NT2/D1 (cell line): ENCODE measurements at regions not wholly inside any gene's neighbourhood (a gene's known extent, or its start where the extent isn't known, plus 50 kb on each side); places are given as distances from the start of the nearest gene placed in this dataset.

Experiments used
- DNase-seq: peaks from one replicate; pipeline ENCODE4 v3.0.0-alpha.2; 2011; ENCODE audit warnings: low read depth, low spot score
- H3K27me3 ChIP-seq: 2 replicates; pipeline ENCODE4 v1.6.0; 2011; ENCODE audit warnings: mild to moderate bottlenecking; ENCODE audit not compliant: insufficient read length, insufficient read depth
- H3K36me3 ChIP-seq: 2 replicates; pipeline ENCODE4 v1.6.1; 2011; ENCODE audit warnings: mild to moderate bottlenecking, low read length, mixed read lengths; ENCODE audit not compliant: insufficient read depth, insufficient read length
- H3K4me1 ChIP-seq: 2 replicates; pipeline ENCODE4 v1.5.1; 2011; ENCODE audit not compliant: insufficient read depth, insufficient read length
- H3K4me3 ChIP-seq: 2 replicates; pipeline ENCODE4 v1.5.1; 2011; ENCODE audit warnings: low read depth; ENCODE audit not compliant: insufficient read length
- H3K9ac ChIP-seq: 2 replicates; pipeline ENCODE4 v1.6.0; 2011; ENCODE audit warnings: low read depth; ENCODE audit not compliant: insufficient read length
- H3K9me3 ChIP-seq: 2 replicates; pipeline ENCODE4 v1.5.1; 2011; ENCODE audit warnings: mild to moderate bottlenecking, low read length; ENCODE audit not compliant: insufficient read depth
- SUZ12 ChIP-seq: IDR thresholded peaks from 2 replicates; pipeline ENCODE4 v1.6.1; 2011; ENCODE audit not compliant: insufficient read length, insufficient read depth; ENCODE audit errors: extremely low read depth
- YY1 ChIP-seq: IDR thresholded peaks from 2 replicates; pipeline ENCODE4 v1.6.1; 2011; ENCODE audit not compliant: insufficient read length, insufficient read depth
- ZNF274 ChIP-seq: IDR thresholded peaks from 2 replicates; pipeline ENCODE4 v1.6.1; 2011; ENCODE audit warnings: mild to moderate bottlenecking, low read depth, low read length

GRCh38 chr9:79040671-79041070 lies 531.1 kb upstream of the TLE4 start:
- no peaks in the 10 kb centered on the region for H3K27me3 ChIP-seq
- no peak for DNase-seq
- no peaks in the 10 kb centered on the region for H3K9me3 ChIP-seq
- H3K36me3 ChIP-seq: no peaks in the 10 kb centered on the region
- no peaks in the 10 kb centered on the region for H3K4me1 ChIP-seq
- no peak overlapping the region for H3K9ac ChIP-seq
- TF ChIP-seq YY1: no peak
- TF ChIP-seq SUZ12: no peak
- no peak for TF ChIP-seq ZNF274
- no peak overlapping the region for H3K4me3 ChIP-seq

- no peak overlapping the region for H3K4me3 ChIP-seq
- no peaks in the 10 kb centered on the region for H3K36me3 ChIP-seq
- H3K27me3 ChIP-seq: no peaks in the 10 kb centered on the region
- no peak for DNase-seq
- TF ChIP-seq YY1: no peak
- TF ChIP-seq ZNF274: no peak
- TF ChIP-seq SUZ12: no peak
- no peaks in the 10 kb centered on the region for H3K4me1 ChIP-seq
- no peak overlapping the region for H3K9ac ChIP-seq
- no peaks in the 10 kb centered on the region for H3K9me3 ChIP-seq
Observed at GRCh38 chr9:79041266-79041665, 530.5 kb upstream of the TLE4 start.

- Histone ChIP-seq H3K9ac (no peak overlapping the region), H3K4me1 (no peaks in the 10 kb centered on the region), H3K27me3 (no peaks in the 10 kb centered on the region), H3K36me3 (no peaks in the 10 kb centered on the region), H3K9me3 (no peaks in the 10 kb centered on the region), H3K4me3 (no peak overlapping the region)
- DNase-seq: no peak
- TF ChIP-seq ZNF274 (no peak), SUZ12 (no peak), YY1 (no peak)
Observed at GRCh38 chr9:79043916-79044315, 527.8 kb upstream of the TLE4 start.

GRCh38 chr9:79046401-79046800 lies 525.4 kb upstream of the TLE4 start:
- Histone ChIP-seq H3K9ac (no peak overlapping the region), H3K27me3 (no peaks in the 10 kb centered on the region), H3K36me3 (no peaks in the 10 kb centered on the region), H3K9me3 (no peaks in the 10 kb centered on the region), H3K4me3 (no peak overlapping the region), H3K4me1 (no peaks in the 10 kb centered on the region)
- DNase-seq: no peak
- TF ChIP-seq YY1: no peak
- no peak for TF ChIP-seq ZNF274
- no peak for TF ChIP-seq SUZ12

- Histone ChIP-seq H3K9me3 (no peaks in the 10 kb centered on the region), H3K4me3 (no peak overlapping the region), H3K36me3 (no peaks in the 10 kb centered on the region), H3K4me1 (no peaks in the 10 kb centered on the region), H3K27me3 (no peaks in the 10 kb centered on the region), H3K9ac (no peak overlapping the region)
- TF ChIP-seq ZNF274 (no peak), YY1 (no peak), SUZ12 (no peak)
- DNase-seq: no peak
Observed at GRCh38 chr9:79049371-79049770, 522.4 kb upstream of the TLE4 start.

GRCh38 chr9:79053598-79053997 lies 518.2 kb upstream of the TLE4 start:
- Histone ChIP-seq H3K9ac (no peak overlapping the region), H3K36me3 (no peaks in the 10 kb centered on the region), H3K27me3 (no peaks in the 10 kb centered on the region), H3K4me3 (no peak overlapping the region), H3K9me3 (no peaks in the 10 kb centered on the region), H3K4me1 (no peaks in the 10 kb centered on the region)
- TF ChIP-seq ZNF274 (no peak), YY1 (no peak), SUZ12 (no peak)
- no peak for DNase-seq

- Histone ChIP-seq H3K4me3 (no peak overlapping the region), H3K27me3 (no peaks in the 10 kb centered on the region), H3K9me3 (no peaks in the 10 kb centered on the region), H3K4me1 (no peaks in the 10 kb centered on the region), H3K9ac (no peak overlapping the region), H3K36me3 (no peaks in the 10 kb centered on the region)
- TF ChIP-seq YY1 (no peak), ZNF274 (no peak), SUZ12 (no peak)
- DNase-seq: no peak
Observed at GRCh38 chr9:79054500-79054899, 517.3 kb upstream of the TLE4 start.

- Histone ChIP-seq H3K36me3 (no peaks in the 10 kb centered on the region), H3K4me3 (no peak overlapping the region), H3K9ac (no peak overlapping the region), H3K4me1 (no peaks in the 10 kb centered on the region), H3K9me3 (no peaks in the 10 kb centered on the region), H3K27me3 (no peaks in the 10 kb centered on the region)
- TF ChIP-seq ZNF274: no peak
- DNase-seq: no peak
Observed at GRCh38 chr9:79056041-79056440, 515.7 kb upstream of the TLE4 start.
